Neuronal stem cell (in vitro differentiated cells): ENCODE measurements at regions not wholly inside any gene's neighbourhood (a gene's known extent, or its start where the extent isn't known, plus 50 kb on each side); places are given as distances from the start of the nearest gene placed in this dataset.

ENCODE experiments used
- DNase-seq: peaks from one replicate; pipeline ENCODE4 v3.0.0-alpha.2; 2013; ENCODE audit warnings: low spot score
- H2AFZ ChIP-seq: one replicate; pipeline ENCODE4 v1.6.1; 2013; ENCODE audit warnings: mild to moderate bottlenecking, low read length, inconsistent platforms
- H2AK5ac ChIP-seq: 2 replicates; pipeline ENCODE4 v1.6.1; 2013; ENCODE audit warnings: low read depth, mild to moderate bottlenecking, inconsistent platforms, low read length, moderate library complexity, mixed read lengths
- H2BK120ac ChIP-seq: 2 replicates; pipeline ENCODE4 v1.6.1; 2013; ENCODE audit warnings: low read depth, mild to moderate bottlenecking, inconsistent platforms, low read length, moderate library complexity, mixed read lengths
- H2BK12ac ChIP-seq: one replicate; pipeline ENCODE4 v1.6.1; 2013; ENCODE audit warnings: low read length, inconsistent platforms
- H2BK15ac ChIP-seq: 2 replicates; pipeline ENCODE4 v1.6.1; 2013; ENCODE audit warnings: mild to moderate bottlenecking, low read length, inconsistent platforms, mixed read lengths
- H2BK5ac ChIP-seq: one replicate; pipeline ENCODE4 v1.6.1; 2013; ENCODE audit warnings: inconsistent platforms, mild to moderate bottlenecking, low read length, moderate library complexity
- H3K14ac ChIP-seq: one replicate; pipeline ENCODE4 v1.6.1; 2013; ENCODE audit warnings: low read length, inconsistent platforms
- H3K18ac ChIP-seq: 2 replicates; pipeline ENCODE4 v1.6.1; 2013; ENCODE audit warnings: low read length, inconsistent platforms
- H3K23ac ChIP-seq: 2 replicates; pipeline ENCODE4 v1.6.1; 2013; ENCODE audit warnings: low read depth, mild to moderate bottlenecking, mixed read lengths, low read length, inconsistent platforms; ENCODE audit not compliant: poor library complexity
- H3K27ac ChIP-seq: replicated peaks from 3 replicates; pipeline ENCODE4 v1.5.1; 2013; ENCODE audit warnings: low read length, inconsistent platforms
- H3K27me3 ChIP-seq, 3 experiments: 2 replicates each; pipeline ENCODE4 v1.6.1; 2013; ENCODE audit warnings: low read length in 3 of 3, mild to moderate bottlenecking in 2 of 3, inconsistent platforms in 1 of 3, low read depth in 1 of 3, mixed read lengths in 1 of 3, moderate library complexity in 1 of 3; ENCODE audit not compliant: control insufficient read depth in 3 of 3, insufficient read depth in 3 of 3
- H3K36me3 ChIP-seq, 2 donors: replicated peaks in 1 of 2; 2 replicates each; pipeline ENCODE4 v1.6.1; 2013; ENCODE audit warnings: low read length in 2 of 2; ENCODE audit not compliant: control insufficient read depth in 2 of 2, insufficient read depth in 2 of 2
- H3K4ac ChIP-seq: 2 replicates; pipeline ENCODE4 v1.6.1; 2013; ENCODE audit warnings: inconsistent platforms, mild to moderate bottlenecking, low read length, moderate library complexity
- H3K4me1 ChIP-seq, 2 donors: 1 replicate in 1 of 2; 2 replicates in 1 of 2; pipeline ENCODE4 v1.6.1; 2013; ENCODE audit warnings: low read length in 2 of 2, low read depth in 1 of 2; ENCODE audit not compliant: control insufficient read depth in 2 of 2, insufficient read depth in 1 of 2
- H3K4me2 ChIP-seq: one replicate; pipeline ENCODE4 v1.6.1; 2013; ENCODE audit warnings: mild to moderate bottlenecking, low read length, inconsistent platforms; ENCODE audit not compliant: insufficient read depth, poor library complexity, severe bottlenecking
- H3K4me3 ChIP-seq, 2 donors: 2 replicates each; pipeline ENCODE4 v1.5.1; 2013; ENCODE audit warnings: low read length in 2 of 2, mild to moderate bottlenecking in 2 of 2, inconsistent platforms in 1 of 2, moderate library complexity in 1 of 2
- H3K79me1 ChIP-seq: one replicate; pipeline ENCODE4 v1.6.1; 2013; ENCODE audit warnings: low read depth, mild to moderate bottlenecking, inconsistent platforms, low read length, moderate library complexity
- H3K9ac ChIP-seq: one replicate; pipeline ENCODE4 v1.6.1; 2013; ENCODE audit warnings: mild to moderate bottlenecking, low read depth, low read length, inconsistent platforms; ENCODE audit not compliant: poor library complexity
- H3K9me3 ChIP-seq, 2 donors: replicated peaks in 1 of 2; 2 replicates each; pipeline versions ENCODE3 to v1.6.1; 2013; ENCODE audit warnings: low read length in 2 of 2, mild to moderate bottlenecking in 2 of 2, inconsistent platforms in 1 of 2, low read depth in 1 of 2, mixed read lengths in 1 of 2, moderate library complexity in 1 of 2; ENCODE audit not compliant: control insufficient read depth in 2 of 2, insufficient read depth in 1 of 2
- H4K8ac ChIP-seq: one replicate; pipeline ENCODE4 v1.6.1; 2013; ENCODE audit warnings: low read depth, mild to moderate bottlenecking, inconsistent platforms, low read length, moderate library complexity
- H4K91ac ChIP-seq: one replicate; pipeline ENCODE4 v1.6.1; 2013; ENCODE audit warnings: low read length, low read depth, mild to moderate bottlenecking, inconsistent platforms; ENCODE audit not compliant: poor library complexity
- WGBS, 2 donors: extraction: QIAGEN DNeasy Blood & Tissue Kit; methylation state at CpG; one replicate each; pipeline ENCODE4 v1.1.7; 2013; ENCODE audit warnings: missing lambda C conversion rate in 2 of 2, mixed read lengths in 1 of 2; ENCODE audit not compliant: insufficient read length in 2 of 2, insufficient replicate concordance in 1 of 2; ENCODE audit errors: extremely low coverage in 2 of 2; 5-methylcytosine and 5-hydroxymethylcytosine counted together

GRCh38 chr11:134512571-134513538, 100.8 kb upstream of the B3GAT1 start:
- Histone ChIP-seq H2AFZ (no peak overlapping the region), H3K14ac (no peak overlapping the region), H2BK5ac (no peak overlapping the region), H2BK12ac (no peak overlapping the region), H3K4me2 (no peak overlapping the region), H4K91ac (no peak overlapping the region), H3K27me3 (peaks cover 0 to 42% (median 0%) of the 10 kb centered on the region in 3 experiments), H3K4me3 (no peak overlapping the region), H3K4ac (no peak overlapping the region), H4K8ac (no peak overlapping the region), H3K9ac (no peak overlapping the region), H3K4me1 (peaks cover 4 to 11% of the 10 kb centered on the region in 2 donors), H3K27ac (no peak overlapping the region), H3K36me3 (no peaks in the 10 kb centered on the region), H3K9me3 (peaks cover 0 to 2% of the 10 kb centered on the region in 2 donors), H2AK5ac (peak overlapping the region; percentile 58), H2BK15ac (no peak overlapping the region), H3K18ac (peak overlapping the region; percentile 19), H3K23ac (no peak overlapping the region), H2BK120ac (no peak overlapping the region), H3K79me1 (no peaks in the 10 kb centered on the region)
- no peak for DNase-seq
- 100% methylated on average over 1 of the region's 21 CpGs; no CpG with 5 or more reads in 1 of the 2 donors for WGBS, 2 donors

- H3K9ac ChIP-seq = no peak overlapping the region
- no peak overlapping the region for H2BK12ac ChIP-seq
- no CpG with 5 or more reads among the region's 7 CpGs for WGBS, 2 donors
- peaks cover 4 to 11% of the 10 kb centered on the region in 2 donors for H3K4me1 ChIP-seq
- H2AK5ac ChIP-seq = no peak overlapping the region
- no peak overlapping the region for H4K91ac ChIP-seq
- no peak overlapping the region for H3K14ac ChIP-seq
- no peak overlapping the region for H3K4ac ChIP-seq
- H3K36me3 ChIP-seq = no peaks in the 10 kb centered on the region
- no peak overlapping the region for H4K8ac ChIP-seq
- peaks cover 0 to 34% (median 0%) of the 10 kb centered on the region in 3 experiments for H3K27me3 ChIP-seq
- H3K23ac ChIP-seq = no peak overlapping the region
- no peak overlapping the region for H3K4me2 ChIP-seq
- H2BK15ac ChIP-seq = no peak overlapping the region
- H2AFZ ChIP-seq = no peak overlapping the region
- DNase-seq = no peak
- peaks cover 0 to 2% of the 10 kb centered on the region in 2 donors for H3K9me3 ChIP-seq
- H3K27ac ChIP-seq = no peak overlapping the region
- H3K18ac ChIP-seq = no peak overlapping the region
- H2BK5ac ChIP-seq = no peak overlapping the region
- H2BK120ac ChIP-seq = no peak overlapping the region
- no peaks in the 10 kb centered on the region for H3K79me1 ChIP-seq
- no peak overlapping the region for H3K4me3 ChIP-seq
Measured at GRCh38 chr11:134512061-134512460, 100.0 kb upstream of the B3GAT1 start.

- no peaks in the 10 kb centered on the region for H3K79me1 ChIP-seq
- H2AK5ac ChIP-seq = no peak overlapping the region
- H2BK15ac ChIP-seq = no peak overlapping the region
- no peak overlapping the region for H4K8ac ChIP-seq
- no peak overlapping the region for H2BK12ac ChIP-seq
- no peak overlapping the region for H2BK5ac ChIP-seq
- no peak for DNase-seq
- H3K9ac ChIP-seq = no peak overlapping the region
- H3K4me1 ChIP-seq = peaks cover under 1 to 4% of the 10 kb centered on the region in 2 donors
- no peak overlapping the region for H3K4ac ChIP-seq
- H3K18ac ChIP-seq = no peak overlapping the region
- no peak overlapping the region for H2AFZ ChIP-seq
- no peak overlapping the region for H3K4me2 ChIP-seq
- H3K23ac ChIP-seq = no peak overlapping the region
- no peak overlapping the region for H3K4me3 ChIP-seq
- WGBS, 2 donors = no CpG with 5 or more reads among the region's 2 CpGs
- no peak overlapping the region for H3K27ac ChIP-seq
- no peak overlapping the region for H4K91ac ChIP-seq
- peaks cover 0 to 2% of the 10 kb centered on the region in 2 donors for H3K9me3 ChIP-seq
- no peak overlapping the region for H2BK120ac ChIP-seq
- peaks cover 0 to 27% (median 0%) of the 10 kb centered on the region in 3 experiments for H3K27me3 ChIP-seq
- no peaks in the 10 kb centered on the region for H3K36me3 ChIP-seq
- H3K14ac ChIP-seq = no peak overlapping the region
Measured at GRCh38 chr11:134511255-134511654, 99.2 kb upstream of the B3GAT1 start.
